NT2/D1 (cell line): ENCODE measurements at regions not wholly inside any gene's neighbourhood (a gene's known extent, or its start where the extent isn't known, plus 50 kb on each side); places are given as distances from the start of the nearest gene placed in this dataset.
"Not testable (repeated sequence)": the region's sequence is repeated elsewhere in the genome, so short reads cannot be mapped to it uniquely, and the experiment has no call there.

Experiments used
- SUZ12 ChIP-seq: IDR thresholded peaks from 2 replicates; pipeline ENCODE4 v1.6.1; 2011; ENCODE audit not compliant: insufficient read length, insufficient read depth; ENCODE audit errors: extremely low read depth
- YY1 ChIP-seq: IDR thresholded peaks from 2 replicates; pipeline ENCODE4 v1.6.1; 2011; ENCODE audit not compliant: insufficient read length, insufficient read depth
- ZNF274 ChIP-seq: IDR thresholded peaks from 2 replicates; pipeline ENCODE4 v1.6.1; 2011; ENCODE audit warnings: mild to moderate bottlenecking, low read depth, low read length

- not testable (repeated sequence) for TF ChIP-seq YY1, SUZ12, ZNF274
These were observed 1231.5 kb downstream of the ADGRL3 start for GRCh38 chr4:62431513-62432231.
